ENCODE measurements at regions not wholly inside any gene's neighbourhood (a gene's known extent, or its start where the extent isn't known, plus 50 kb on each side); places are given as distances from the start of the nearest gene placed in this dataset.

- H3K4me1 ChIP-seq (replicated peaks), result no peaks in the 10 kb centered on the region
- H3K4me3 ChIP-seq, result no peak overlapping the region
- no peaks in the 10 kb centered on the region for H3K27me3 ChIP-seq (replicated peaks; ENCODE audit: insufficient read depth)
- H3K27ac ChIP-seq, result no peak overlapping the region
- no peaks in the 10 kb centered on the region for H3K9me3 ChIP-seq
- no peak for TF ChIP-seq CTCF (IDR thresholded peaks at IDR 0.05)
- TF ChIP-seq POLR2A (IDR thresholded peaks at IDR 0.05), result no peak
- intact Hi-C loops (cut with DNase I), result no loop called here
- H3K36me3 ChIP-seq, result no peaks in the 10 kb centered on the region
- WGBS, result 90% methylated on average over 29 of the region's 29 CpGs
- no peak for DNase-seq (ENCODE audit: low spot score)
Observed at GRCh38 chr5:2175842-2176404, 293.2 kb upstream of the IRX4 start.

- intact Hi-C loops (cut with DNase I), result no loop called here
- H3K27me3 ChIP-seq (replicated peaks; ENCODE audit: insufficient read depth), result no peaks in the 10 kb centered on the region
- no peak overlapping the region for H3K27ac ChIP-seq
- H3K9me3 ChIP-seq, result no peaks in the 10 kb centered on the region
- no peaks in the 10 kb centered on the region for H3K4me1 ChIP-seq (replicated peaks)
- no peak for DNase-seq (ENCODE audit: low spot score)
- H3K4me3 ChIP-seq, result no peak overlapping the region
- H3K36me3 ChIP-seq, result no peaks in the 10 kb centered on the region
- no peak for TF ChIP-seq CTCF (IDR thresholded peaks at IDR 0.05)
- no peak for TF ChIP-seq POLR2AphosphoS5 (IDR thresholded peaks at IDR 0.05)
- no peak for TF ChIP-seq POLR2A (IDR thresholded peaks at IDR 0.05)
- WGBS, result 88% methylated on average over 14 of the region's 14 CpGs
Observed at GRCh38 chr5:2175041-2175440, 292.3 kb upstream of the IRX4 start.

GRCh38 chr5:2174538-2174937 is 291.8 kb upstream of the IRX4 start:
- no peaks in the 10 kb centered on the region for H3K4me1 ChIP-seq (replicated peaks)
- TF ChIP-seq POLR2AphosphoS5 (IDR thresholded peaks at IDR 0.05), result no peak
- no peak for TF ChIP-seq POLR2A (IDR thresholded peaks at IDR 0.05)
- TF ChIP-seq CTCF (IDR thresholded peaks at IDR 0.05), result no peak
- no peak overlapping the region for H3K4me3 ChIP-seq
- no peaks in the 10 kb centered on the region for H3K27me3 ChIP-seq (replicated peaks; ENCODE audit: insufficient read depth)
- 88% methylated on average over 10 of the region's 10 CpGs for WGBS
- no peaks in the 10 kb centered on the region for H3K36me3 ChIP-seq
- no peak for DNase-seq (ENCODE audit: low spot score)
- no peak overlapping the region for H3K27ac ChIP-seq
- H3K9me3 ChIP-seq, result no peaks in the 10 kb centered on the region
- intact Hi-C loops (cut with DNase I), result no loop called here

- TF ChIP-seq POLR2AphosphoS5 (IDR thresholded peaks at IDR 0.05), result no peak
- no peak for TF ChIP-seq CTCF (IDR thresholded peaks at IDR 0.05)
- TF ChIP-seq POLR2A (IDR thresholded peaks at IDR 0.05), result no peak
- no peaks in the 10 kb centered on the region for H3K4me1 ChIP-seq (replicated peaks)
- H3K4me3 ChIP-seq, result no peak overlapping the region
- H3K27ac ChIP-seq, result no peak overlapping the region
- intact Hi-C loops (cut with DNase I), result no loop called here
- 47% methylated on average over 11 of the region's 11 CpGs for WGBS
- H3K9me3 ChIP-seq, result no peaks in the 10 kb centered on the region
- no peaks in the 10 kb centered on the region for H3K36me3 ChIP-seq
- no peaks in the 10 kb centered on the region for H3K27me3 ChIP-seq (replicated peaks; ENCODE audit: insufficient read depth)
- DNase-seq (ENCODE audit: low spot score), result no peak
Observed at GRCh38 chr5:2173151-2173834, 290.6 kb upstream of the IRX4 start.

- intact Hi-C loops (cut with DNase I), result no loop called here
- no peak for DNase-seq (ENCODE audit: low spot score)
- Histone ChIP-seq H3K4me3 (no peak overlapping the region), H3K27me3 (replicated peaks; ENCODE audit: insufficient read depth) (no peaks in the 10 kb centered on the region), H3K4me1 (replicated peaks) (no peaks in the 10 kb centered on the region), H3K36me3 (no peaks in the 10 kb centered on the region), H3K27ac (no peak overlapping the region), H3K9me3 (no peaks in the 10 kb centered on the region)
- WGBS, result 80% methylated on average over 5 of the region's 5 CpGs
- TF ChIP-seq CTCF (IDR thresholded peaks at IDR 0.05) (no peak), POLR2A (IDR thresholded peaks at IDR 0.05) (no peak), POLR2AphosphoS5 (IDR thresholded peaks at IDR 0.05) (no peak)
Observed at GRCh38 chr5:2172471-2172870, 289.7 kb upstream of the IRX4 start.
